Esophagus muscularis mucosa (tissue), 4 donors: ENCODE measurements at regions not wholly inside any gene's neighbourhood (a gene's known extent, or its start where the extent isn't known, plus 50 kb on each side); places are given as distances from the start of the nearest gene placed in this dataset.

Source experiments
- CTCF ChIP-seq, 3 experiments: fragments of 200-600 bp in 2 of 3; fragments of 450-650 bp in 1 of 3; sonication (generic) in 2 of 3; IDR thresholded peaks; one replicate each; pipeline ENCODE4 v1.5.1; 2017 to 2019; ENCODE audit warnings: antibody characterized with exemption in 3 of 3, mild to moderate bottlenecking in 2 of 3, moderate library complexity in 1 of 3
- EP300 ChIP-seq: sonication (generic); formaldehyde crosslinking; IDR thresholded peaks from one replicate; pipeline ENCODE4 v1.6.1; 2017; ENCODE audit warnings: antibody characterized with exemption
- POLR2A ChIP-seq: fragments of 450-650 bp; IDR thresholded peaks from one replicate; pipeline ENCODE4 v1.6.1; 2017; ENCODE audit warnings: antibody characterized with exemption, moderate library complexity, mild to moderate bottlenecking, low read depth
- POLR2AphosphoS5 ChIP-seq, 2 donors: sonication (generic); formaldehyde crosslinking; IDR thresholded peaks; one replicate each; pipeline ENCODE4 v1.6.1; 2017; ENCODE audit warnings: antibody characterized with exemption in 2 of 2

GRCh38 chr6:74356391-74356790 is 660.4 kb downstream of the CD109 start:
- TF ChIP-seq POLR2AphosphoS5 (IDR thresholded peaks at IDR 0.05) (no peak), CTCF (IDR thresholded peaks at IDR 0.05) (no peak), POLR2A (no peak), EP300 (no peak)
